T-cell (primary cell): ENCODE measurements at regions not wholly inside any gene's neighbourhood (a gene's known extent, or its start where the extent isn't known, plus 50 kb on each side); places are given as distances from the start of the nearest gene placed in this dataset.

ENCODE experiments used
- ATAC-seq, 4 experiments: fragments of 200-7000 bp in 3 of 4; fragments of 150-1000 bp in 1 of 4; cut with Tn5 transposase; replicated peaks in 1 of 4; 1 replicate in 3 of 4; 2 replicates in 1 of 4; pipeline ENCODE4 v1.10.0; 2021; ENCODE audit warnings: moderate library complexity in 3 of 4, mild to moderate bottlenecking in 2 of 4, moderate number of reproducible peaks in 1 of 4
- CTCF ChIA-PET, 2 donors: fragments of 300-600 bp; sonication (Branson Sonifier 250); formaldehyde crosslinking; loops; one replicate each; lab custom pipeline; 2022; ENCODE audit warnings: antibody characterized with exemption in 2 of 2; lab: Charles Lee
- POLR2A ChIA-PET, 2 donors: fragments of 300-600 bp; sonication (Branson Sonifier 250); formaldehyde crosslinking; loops; one replicate each; lab custom pipeline; 2022; ENCODE audit warnings: antibody characterized with exemption in 2 of 2; lab: Charles Lee
- DNase-seq, 35 experiments: peaks; one replicate each; pipeline versions ENCODE4 v3.0.0 to v3.0.0-alpha.2; 2013 to 2023
- H3K27ac ChIP-seq: one replicate; pipeline ENCODE4 v1.5.1; 2013; ENCODE audit warnings: low read length
- H3K27me3 ChIP-seq, 2 experiments: replicated peaks in 1 of 2; 1 replicate in 1 of 2; 2 replicates in 1 of 2; pipeline versions ENCODE4 v1.6.1 to v1.7.0; 2013; ENCODE audit warnings: low read length in 1 of 2, mixed read lengths in 1 of 2; ENCODE audit not compliant: control insufficient read depth in 2 of 2, insufficient read depth in 2 of 2; ENCODE audit errors: extremely low read depth in 1 of 2
- H3K36me3 ChIP-seq, 2 donors: 1 replicate in 1 of 2; 2 replicates in 1 of 2; pipeline versions ENCODE4 v1.6.1 to v1.7.0; 2013; ENCODE audit warnings: low read length in 1 of 2; ENCODE audit not compliant: control insufficient read depth in 2 of 2, insufficient read depth in 1 of 2; ENCODE audit errors: extremely low read depth in 1 of 2
- H3K4me1 ChIP-seq, 2 experiments: 1 replicate in 1 of 2; 2 replicates in 1 of 2; pipeline versions ENCODE4 v1.6.1 to v1.7.0; 2013; ENCODE audit warnings: low read length in 2 of 2, mixed read lengths in 1 of 2; ENCODE audit not compliant: insufficient read depth in 2 of 2, control insufficient read depth in 1 of 2; ENCODE audit errors: extremely low read depth in 1 of 2
- H3K4me3 ChIP-seq, 2 donors: 1 replicate in 1 of 2; 2 replicates in 1 of 2; pipeline versions ENCODE4 v1.5.1 to v1.7.0; 2013; ENCODE audit warnings: mild to moderate bottlenecking in 2 of 2, low read length in 1 of 2, moderate library complexity in 1 of 2; ENCODE audit not compliant: control insufficient read depth in 1 of 2; ENCODE audit errors: extremely low read depth in 1 of 2
- H3K9me3 ChIP-seq: 2 replicates; pipeline ENCODE4 v1.7.0; 2013
- H3K27ac Mint-ChIP-seq, 2 donors: one replicate each; pipeline ENCODE4 v1.8.0; 2020 to 2021; ENCODE audit warnings: mild to moderate bottlenecking in 2 of 2, mixed read lengths in 2 of 2
- H3K27me3 Mint-ChIP-seq, 2 donors: one replicate each; pipeline ENCODE4 v1.8.0; 2021 to 2022; ENCODE audit warnings: mixed read lengths in 2 of 2
- H3K36me3 Mint-ChIP-seq: one replicate; pipeline ENCODE4 v1.8.0; 2021; ENCODE audit warnings: mixed read lengths
- H3K4me1 Mint-ChIP-seq, 3 donors: one replicate each; pipeline ENCODE4 v1.8.0; 2020 to 2022; ENCODE audit warnings: mixed read lengths in 3 of 3, mild to moderate bottlenecking in 1 of 3
- H3K4me3 Mint-ChIP-seq, 3 donors: one replicate each; pipeline ENCODE4 v1.8.0; 2020 to 2022; ENCODE audit warnings: mild to moderate bottlenecking in 3 of 3, mixed read lengths in 3 of 3, moderate library complexity in 3 of 3
- H3K9me3 Mint-ChIP-seq, 3 donors: one replicate each; pipeline ENCODE4 v1.8.0; 2020 to 2022; ENCODE audit warnings: mixed read lengths in 3 of 3
- whole genome bisulfite sequencing: methylation state at CpG from one replicate; pipeline ENCODE4 v1.1.5; 2013; ENCODE audit warnings: missing lambda C conversion rate; ENCODE audit not compliant: insufficient coverage; 5-methylcytosine and 5-hydroxymethylcytosine counted together

- Histone ChIP-seq H3K36me3 (no peaks in the 10 kb centered on the region), H3K4me3 (no peak overlapping the region), H3K27me3 (no peaks in the 10 kb centered on the region), H3K27ac (no peak overlapping the region), H3K9me3 (no peaks in the 10 kb centered on the region), H3K4me1 (no peaks in the 10 kb centered on the region)
- H3K27ac Mint-ChIP-seq = no peak overlapping the region
- H3K4me1 Mint-ChIP-seq = peaks cover 0 to 2% (median 0%) of the 10 kb centered on the region in 3 donors
- WGBS = 74% methylated on average over 11 of the region's 15 CpGs
- no peaks in the 10 kb centered on the region for H3K27me3 Mint-ChIP-seq
- ATAC-seq = no peak
- POLR2A ChIA-PET = interaction anchor here in 1 of 2 donors (0.7 kb wide), 1 partner anchor 10 kb away, joined by 3 read pairs; no protein-coding TSS in a partner anchor
- no peak overlapping the region for H3K4me3 Mint-ChIP-seq
- DNase-seq = no peak
- CTCF ChIA-PET = no interaction called here
- H3K9me3 Mint-ChIP-seq = peaks cover 0 to 15% (median 11%) of the 10 kb centered on the region in 3 donors
- no peaks in the 10 kb centered on the region for H3K36me3 Mint-ChIP-seq
Measured at GRCh38 chr1:213728593-213729536, 258.9 kb upstream of the PROX1 start.

- POLR2A ChIA-PET = no interaction called here
- Histone ChIP-seq H3K4me1 (no peaks in the 10 kb centered on the region), H3K36me3 (no peaks in the 10 kb centered on the region), H3K9me3 (no peaks in the 10 kb centered on the region), H3K4me3 (no peak overlapping the region), H3K27me3 (no peaks in the 10 kb centered on the region), H3K27ac (no peak overlapping the region)
- Mint-ChIP-seq H3K4me3 (no peak overlapping the region), H3K36me3 (no peaks in the 10 kb centered on the region), H3K27me3 (peaks cover 0 to 2% of the 10 kb centered on the region in 2 donors), H3K4me1 (no peaks in the 10 kb centered on the region), H3K9me3 (peaks cover 0 to 15% (median 11%) of the 10 kb centered on the region in 3 donors), H3K27ac (no peak overlapping the region)
- no CpG with 5 or more reads among the region's 1 CpG for WGBS
- DNase-seq (no peak), ATAC-seq (no peak)
- CTCF ChIA-PET = no interaction called here
Measured at GRCh38 chr1:213733705-213734104, 254.1 kb upstream of the PROX1 start.

GRCh38 chr1:213737398-213738035, 250.3 kb upstream of the PROX1 start:
- Histone ChIP-seq H3K27ac (no peak overlapping the region), H3K4me1 (no peaks in the 10 kb centered on the region), H3K36me3 (no peaks in the 10 kb centered on the region), H3K27me3 (peaks cover 0 to 1% of the 10 kb centered on the region in 2 experiments), H3K9me3 (no peaks in the 10 kb centered on the region), H3K4me3 (no peak overlapping the region)
- WGBS = no CpG with 5 or more reads among the region's 2 CpGs
- Mint-ChIP-seq H3K9me3 (no peaks in the 10 kb centered on the region), H3K36me3 (no peaks in the 10 kb centered on the region), H3K27me3 (peaks cover 0 to 2% of the 10 kb centered on the region in 2 donors), H3K4me3 (no peak overlapping the region), H3K27ac (no peak overlapping the region), H3K4me1 (no peaks in the 10 kb centered on the region)
- DNase-seq = no peak
- ChIA-PET POLR2A (no interaction called here), CTCF (no interaction called here)
- no peak for ATAC-seq

GRCh38 chr1:213738658-213739057, 249.1 kb upstream of the PROX1 start:
- CTCF ChIA-PET = no interaction called here
- H3K4me1 Mint-ChIP-seq = no peaks in the 10 kb centered on the region
- Histone ChIP-seq H3K4me3 (no peak overlapping the region), H3K4me1 (no peaks in the 10 kb centered on the region), H3K36me3 (no peaks in the 10 kb centered on the region), H3K27me3 (peaks cover 0 to 2% of the 10 kb centered on the region in 2 experiments), H3K9me3 (no peaks in the 10 kb centered on the region), H3K27ac (no peak overlapping the region)
- peaks cover 0 to 2% of the 10 kb centered on the region in 2 donors for H3K27me3 Mint-ChIP-seq
- H3K36me3 Mint-ChIP-seq = no peaks in the 10 kb centered on the region
- ATAC-seq (no peak), DNase-seq (no peak)
- H3K4me3 Mint-ChIP-seq = no peak overlapping the region
- H3K9me3 Mint-ChIP-seq = peaks cover 0 to 4% (median 4%) of the 10 kb centered on the region in 3 donors
- POLR2A ChIA-PET = interaction anchor here in 1 of 2 donors (0.6 to 1.0 kb wide), 3 partner anchors 10 to 1071 kb away, joined by 3 to 4 read pairs (median 4); no protein-coding TSS in a partner anchor
- no CpG with 5 or more reads among the region's 2 CpGs for WGBS
- H3K27ac Mint-ChIP-seq = no peak overlapping the region

GRCh38 chr1:213742992-213743391, 244.8 kb upstream of the PROX1 start:
- H3K27ac Mint-ChIP-seq = no peak overlapping the region
- H3K27ac ChIP-seq = no peak overlapping the region
- ChIA-PET CTCF (no interaction called here), POLR2A (no interaction called here)
- no peak overlapping the region for H3K4me3 Mint-ChIP-seq
- H3K4me1 ChIP-seq = no peaks in the 10 kb centered on the region
- H3K4me3 ChIP-seq = no peak overlapping the region
- no peak for ATAC-seq
- no peak for DNase-seq
- peaks cover 0 to 2% of the 10 kb centered on the region in 2 experiments for H3K27me3 ChIP-seq
- H3K9me3 Mint-ChIP-seq = peaks cover 0 to 4% (median 4%) of the 10 kb centered on the region in 3 donors
- no peaks in the 10 kb centered on the region for H3K4me1 Mint-ChIP-seq
- H3K36me3 Mint-ChIP-seq = no peaks in the 10 kb centered on the region
- H3K27me3 Mint-ChIP-seq = no peaks in the 10 kb centered on the region
- no CpG with 5 or more reads among the region's 4 CpGs for WGBS
- H3K9me3 ChIP-seq = no peaks in the 10 kb centered on the region
- no peaks in the 10 kb centered on the region for H3K36me3 ChIP-seq

GRCh38 chr1:213744780-213745179, 243.0 kb upstream of the PROX1 start:
- Mint-ChIP-seq H3K27me3 (no peaks in the 10 kb centered on the region), H3K4me3 (no peak overlapping the region), H3K36me3 (no peaks in the 10 kb centered on the region), H3K27ac (no peak overlapping the region), H3K4me1 (no peaks in the 10 kb centered on the region), H3K9me3 (peaks cover 0 to 4% (median 4%) of the 10 kb centered on the region in 3 donors)
- Histone ChIP-seq H3K4me1 (no peaks in the 10 kb centered on the region), H3K9me3 (no peaks in the 10 kb centered on the region), H3K4me3 (no peak overlapping the region), H3K36me3 (no peaks in the 10 kb centered on the region), H3K27ac (no peak overlapping the region), H3K27me3 (peaks cover 0 to 2% of the 10 kb centered on the region in 2 experiments)
- ChIA-PET POLR2A (no interaction called here), CTCF (no interaction called here)
- DNase-seq (no peak), ATAC-seq (no peak)
- no CpG with 5 or more reads among the region's 3 CpGs for WGBS
